ENCODE measurements at regions not wholly inside any gene's neighbourhood (a gene's known extent, or its start where the extent isn't known, plus 50 kb on each side); places are given as distances from the start of the nearest gene placed in this dataset.

GRCh38 chr2:172370821-172371455 lies 56.4 kb upstream of the ITGA6 start:
- no peak for TF ChIP-seq CTCF (IDR thresholded peaks at IDR 0.05; ENCODE audit: borderline replicate concordance, insufficient read depth, low read depth, low read length)
- no peak overlapping the region for H3K4me3 ChIP-seq (ENCODE audit: low read depth, low read length)

- no peak overlapping the region for H3K4me3 ChIP-seq (ENCODE audit: low read depth, low read length)
- TF ChIP-seq CTCF (IDR thresholded peaks at IDR 0.05; ENCODE audit: borderline replicate concordance, insufficient read depth, low read depth, low read length) = no peak
Measured at GRCh38 chr2:172372436-172372835, 55.0 kb upstream of the ITGA6 start.

- TF ChIP-seq CTCF (IDR thresholded peaks at IDR 0.05; ENCODE audit: borderline replicate concordance, insufficient read depth, low read depth, low read length) = no peak
- H3K4me3 ChIP-seq (ENCODE audit: low read depth, low read length) = no peak overlapping the region
Measured at GRCh38 chr2:172373076-172373475, 54.3 kb upstream of the ITGA6 start.

- H3K4me3 ChIP-seq (ENCODE audit: low read depth, low read length) = no peak overlapping the region
- no peak for TF ChIP-seq CTCF (IDR thresholded peaks at IDR 0.05; ENCODE audit: borderline replicate concordance, insufficient read depth, low read depth, low read length)
Measured at GRCh38 chr2:172373766-172374165, 53.6 kb upstream of the ITGA6 start.

GRCh38 chr2:172374318-172375240 lies 52.8 kb upstream of the ITGA6 start:
- no peak overlapping the region for H3K4me3 ChIP-seq (ENCODE audit: low read depth, low read length)
- TF ChIP-seq CTCF (IDR thresholded peaks at IDR 0.05; ENCODE audit: borderline replicate concordance, insufficient read depth, low read depth, low read length) = no peak

GRCh38 chr2:172375251-172375650 lies 52.1 kb upstream of the ITGA6 start:
- TF ChIP-seq CTCF (IDR thresholded peaks at IDR 0.05; ENCODE audit: borderline replicate concordance, insufficient read depth, low read depth, low read length) = no peak
- no peak overlapping the region for H3K4me3 ChIP-seq (ENCODE audit: low read depth, low read length)

- TF ChIP-seq CTCF (IDR thresholded peaks at IDR 0.05; ENCODE audit: borderline replicate concordance, insufficient read depth, low read depth, low read length) = no peak
- H3K4me3 ChIP-seq (ENCODE audit: low read depth, low read length) = no peak overlapping the region
Measured at GRCh38 chr2:172376016-172376415, 51.4 kb upstream of the ITGA6 start.

Data from GM12875 (cell line).